ENCODE measurements at regions not wholly inside any gene's neighbourhood (a gene's known extent, or its start where the extent isn't known, plus 50 kb on each side); places are given as distances from the start of the nearest gene placed in this dataset.

GRCh38 chr2:177340158-177340557 lies 52.4 kb upstream of the AGPS start:
- Histone ChIP-seq H3K9me3 (ENCODE audit: control insufficient read depth, insufficient read depth, low read length) (no peaks in the 10 kb centered on the region), H3K36me3 (ENCODE audit: control insufficient read depth, insufficient read depth, low read length) (no peaks in the 10 kb centered on the region), H3K4me1 (ENCODE audit: control insufficient read depth, insufficient read depth, low read length) (no peaks in the 10 kb centered on the region; the same call in 1 of the 2 replicates), H3K27ac (ENCODE audit: low read depth, low read length) (no peak overlapping the region), H3K27me3 (ENCODE audit: control insufficient read depth, insufficient read depth, low read length) (no peaks in the 10 kb centered on the region), H3K4me3 (ENCODE audit: low read depth, low read length) (no peak overlapping the region), H3K9ac (ENCODE audit: low read depth, low read length) (no peak overlapping the region)

GRCh38 chr2:177342736-177343135 lies 49.8 kb upstream of the AGPS start:
- H3K4me3 ChIP-seq (ENCODE audit: low read depth, low read length), result no peak overlapping the region
- H3K36me3 ChIP-seq (ENCODE audit: control insufficient read depth, insufficient read depth, low read length), result no peaks in the 10 kb centered on the region
- H3K4me1 ChIP-seq (ENCODE audit: control insufficient read depth, insufficient read depth, low read length), result no peaks in the 10 kb centered on the region
- H3K9ac ChIP-seq (ENCODE audit: low read depth, low read length), result no peak overlapping the region
- no peak overlapping the region for H3K27ac ChIP-seq (ENCODE audit: low read depth, low read length)
- no peaks in the 10 kb centered on the region for H3K9me3 ChIP-seq (ENCODE audit: control insufficient read depth, insufficient read depth, low read length)
- H3K27me3 ChIP-seq (ENCODE audit: control insufficient read depth, insufficient read depth, low read length), result no peaks in the 10 kb centered on the region

Data from HUES48 (cell line).